Neural progenitor cell (in vitro differentiated cells): ENCODE measurements at regions not wholly inside any gene's neighbourhood (a gene's known extent, or its start where the extent isn't known, plus 50 kb on each side); places are given as distances from the start of the nearest gene placed in this dataset.

Source experiments
- DNase-seq: peaks from one replicate; pipeline ENCODE4 v3.0.0-alpha.2; 2016; ENCODE audit warnings: low spot score
- H2AFZ ChIP-seq: fragments of 200-600 bp; sonication (generic); replicated peaks from 2 replicates; pipeline ENCODE4 v1.6.1; 2016; ENCODE audit warnings: antibody characterized with exemption
- H3F3A ChIP-seq: fragments of 200-600 bp; sonication (generic); 2 replicates; pipeline ENCODE4 v1.6.1; 2016; ENCODE audit warnings: antibody characterized with exemption, low read depth
- H3K27ac ChIP-seq: fragments of 200-600 bp; sonication (generic); 2 replicates; pipeline ENCODE4 v1.5.1; 2016; ENCODE audit warnings: mild to moderate bottlenecking
- H3K27me3 ChIP-seq: fragments of 200-600 bp; sonication (generic); 2 replicates; pipeline ENCODE4 v1.6.1; 2016; ENCODE audit warnings: mild to moderate bottlenecking, moderate library complexity
- H3K36me3 ChIP-seq: fragments of 200-600 bp; sonication (generic); 2 replicates; pipeline ENCODE4 v1.5.1; 2016
- H3K4me1 ChIP-seq: fragments of 200-600 bp; sonication (generic); 2 replicates; pipeline ENCODE4 v1.6.1; 2016; ENCODE audit warnings: mixed run types
- H3K4me2 ChIP-seq: fragments of 200-600 bp; sonication (generic); 2 replicates; pipeline ENCODE4 v1.6.1; 2016
- H3K4me3 ChIP-seq: fragments of 200-600 bp; sonication (generic); 2 replicates; pipeline ENCODE4 v1.5.1; 2016
- H3K79me2 ChIP-seq: fragments of 200-600 bp; sonication (generic); 2 replicates; pipeline ENCODE4 v1.6.1; 2016; ENCODE audit warnings: low read depth
- H3K9ac ChIP-seq: fragments of 200-600 bp; sonication (generic); 2 replicates; pipeline ENCODE4 v1.6.1; 2016
- H3K9me3 ChIP-seq: fragments of 200-600 bp; sonication (generic); 2 replicates; pipeline ENCODE4 v1.5.1; 2016; ENCODE audit warnings: low read depth
- H4K20me1 ChIP-seq: fragments of 200-600 bp; sonication (generic); 2 replicates; pipeline ENCODE4 v1.6.1; 2016; ENCODE audit warnings: low read depth
- H3K27ac Mint-ChIP-seq: 3 replicates; pipeline ENCODE4 v1.8.0; 2021; ENCODE audit warnings: mixed read lengths
- H3K27me3 Mint-ChIP-seq: 2 replicates; pipeline ENCODE4 v1.8.0; 2022; ENCODE audit warnings: low read depth, mild to moderate bottlenecking, inconsistent platforms, moderate library complexity, mixed read lengths; ENCODE audit not compliant: insufficient read depth
- H3K36me3 Mint-ChIP-seq: 3 replicates; pipeline ENCODE4 v1.8.0; 2021; ENCODE audit warnings: mixed read lengths
- H3K4me1 Mint-ChIP-seq: 3 replicates; pipeline ENCODE4 v1.8.0; 2021; ENCODE audit warnings: mixed read lengths
- H3K4me3 Mint-ChIP-seq: 3 replicates; pipeline ENCODE4 v1.8.0; 2021; ENCODE audit warnings: mild to moderate bottlenecking, moderate library complexity, mixed read lengths
- H3K9me3 Mint-ChIP-seq: 3 replicates; pipeline ENCODE4 v1.8.0; 2020; ENCODE audit warnings: mixed read lengths
- CTCF ChIP-seq: fragments of 200-600 bp; sonication (generic); IDR thresholded peaks from 2 replicates; pipeline ENCODE4 v1.5.1; 2017; ENCODE audit warnings: antibody characterized with exemption, mild to moderate bottlenecking
- EZH2 ChIP-seq: fragments of 200-600 bp; sonication (generic); IDR thresholded peaks from 2 replicates; pipeline ENCODE4 v1.6.1; 2017; ENCODE audit warnings: antibody characterized with exemption, mild to moderate bottlenecking, moderate library complexity
- EZH2phosphoT487 ChIP-seq: fragments of 200-600 bp; sonication (generic); IDR thresholded peaks from 2 replicates; pipeline ENCODE4 v1.6.1; 2017; ENCODE audit warnings: antibody characterized with exemption

GRCh38 chr5:145689235-145689634 lies 145.9 kb downstream of the PRELID2 start:
- no peaks in the 10 kb centered on the region for H3K4me1 Mint-ChIP-seq
- no peak overlapping the region for H3K27ac Mint-ChIP-seq
- TF ChIP-seq EZH2phosphoT487 (no peak), EZH2 (no peak), CTCF (no peak)
- H3K36me3 ChIP-seq: no peaks in the 10 kb centered on the region
- H3K4me2 ChIP-seq: no peak overlapping the region
- DNase-seq: no peak
- H3K4me1 ChIP-seq: no peaks in the 10 kb centered on the region
- no peaks in the 10 kb centered on the region for H3K79me2 ChIP-seq
- no peak overlapping the region for H3K4me3 ChIP-seq
- no peaks in the 10 kb centered on the region for H3K9me3 Mint-ChIP-seq
- no peaks in the 10 kb centered on the region for H4K20me1 ChIP-seq
- H3K27me3 ChIP-seq: no peaks in the 10 kb centered on the region
- H3K9me3 ChIP-seq: no peaks in the 10 kb centered on the region
- no peak overlapping the region for H3K4me3 Mint-ChIP-seq
- no peak overlapping the region for H3K27ac ChIP-seq
- no peaks in the 10 kb centered on the region for H3F3A ChIP-seq
- no peaks in the 10 kb centered on the region for H3K36me3 Mint-ChIP-seq
- no peak overlapping the region for H3K9ac ChIP-seq
- H3K27me3 Mint-ChIP-seq: no peaks in the 10 kb centered on the region
- H2AFZ ChIP-seq: no peak overlapping the region

- Histone ChIP-seq H3K9me3 (no peaks in the 10 kb centered on the region), H3K4me1 (no peaks in the 10 kb centered on the region), H3K79me2 (no peaks in the 10 kb centered on the region), H3K27ac (no peak overlapping the region), H2AFZ (no peak overlapping the region), H3K27me3 (no peaks in the 10 kb centered on the region), H3F3A (no peaks in the 10 kb centered on the region), H4K20me1 (no peaks in the 10 kb centered on the region), H3K4me3 (no peak overlapping the region), H3K4me2 (no peak overlapping the region), H3K36me3 (no peaks in the 10 kb centered on the region), H3K9ac (no peak overlapping the region)
- Mint-ChIP-seq H3K4me3 (no peak overlapping the region), H3K27ac (no peak overlapping the region), H3K9me3 (no peaks in the 10 kb centered on the region), H3K36me3 (no peaks in the 10 kb centered on the region), H3K27me3 (no peaks in the 10 kb centered on the region), H3K4me1 (no peaks in the 10 kb centered on the region)
- TF ChIP-seq EZH2: no peak
- no peak for TF ChIP-seq EZH2phosphoT487
- TF ChIP-seq CTCF: no peak
- no peak for DNase-seq
Measured at GRCh38 chr5:145687943-145688342, 147.2 kb downstream of the PRELID2 start.

GRCh38 chr5:145685417-145685816 lies 149.7 kb downstream of the PRELID2 start:
- TF ChIP-seq EZH2 (no peak), CTCF (no peak), EZH2phosphoT487 (no peak)
- Histone ChIP-seq H3K36me3 (no peaks in the 10 kb centered on the region), H3K79me2 (no peaks in the 10 kb centered on the region), H3K9ac (no peak overlapping the region), H4K20me1 (no peaks in the 10 kb centered on the region), H3K4me1 (no peaks in the 10 kb centered on the region), H3K27me3 (no peaks in the 10 kb centered on the region), H3K4me2 (no peak overlapping the region), H3K27ac (no peak overlapping the region), H3K9me3 (no peaks in the 10 kb centered on the region), H3F3A (no peaks in the 10 kb centered on the region), H3K4me3 (no peak overlapping the region), H2AFZ (no peak overlapping the region)
- Mint-ChIP-seq H3K27ac (no peak overlapping the region), H3K4me3 (no peak overlapping the region), H3K36me3 (no peaks in the 10 kb centered on the region), H3K27me3 (no peaks in the 10 kb centered on the region), H3K9me3 (no peaks in the 10 kb centered on the region), H3K4me1 (peaks cover 3% of the 10 kb centered on the region)
- no peak for DNase-seq

GRCh38 chr5:145683431-145683830 lies 151.7 kb downstream of the PRELID2 start:
- Mint-ChIP-seq H3K9me3 (no peaks in the 10 kb centered on the region), H3K4me3 (no peak overlapping the region), H3K27ac (no peak overlapping the region), H3K36me3 (no peaks in the 10 kb centered on the region), H3K4me1 (peaks cover 3% of the 10 kb centered on the region), H3K27me3 (no peaks in the 10 kb centered on the region)
- Histone ChIP-seq H4K20me1 (no peaks in the 10 kb centered on the region), H3K79me2 (no peaks in the 10 kb centered on the region), H3K9me3 (no peaks in the 10 kb centered on the region), H3K36me3 (no peaks in the 10 kb centered on the region), H3K9ac (no peak overlapping the region), H2AFZ (no peak overlapping the region), H3F3A (no peaks in the 10 kb centered on the region), H3K27me3 (no peaks in the 10 kb centered on the region), H3K4me3 (no peak overlapping the region), H3K27ac (no peak overlapping the region), H3K4me1 (no peaks in the 10 kb centered on the region), H3K4me2 (no peak overlapping the region)
- TF ChIP-seq EZH2 (no peak), CTCF (no peak), EZH2phosphoT487 (no peak)
- no peak for DNase-seq
